ENCODE measurements at regions not wholly inside any gene's neighbourhood (a gene's known extent, or its start where the extent isn't known, plus 50 kb on each side); places are given as distances from the start of the nearest gene placed in this dataset.

GRCh38 chr3:18766974-18767373, 341.8 kb upstream of the SATB1 start:
- Histone ChIP-seq H3K4me3 (ENCODE audit: low read depth, low read length) (no peak overlapping the region), H3K27ac (ENCODE audit: low read depth, low read length) (no peak overlapping the region), H3K9me3 (ENCODE audit: control insufficient read depth, insufficient read depth, low read length) (peaks cover 10% of the 10 kb centered on the region; the same call in 1 of the 2 replicates), H3K27me3 (ENCODE audit: control insufficient read depth, insufficient read depth, low read length) (no peaks in the 10 kb centered on the region)
- no peak for TF ChIP-seq CTCF (IDR thresholded peaks at IDR 0.05; ENCODE audit: low read depth, low read length)
- DNase-seq (ENCODE audit: low read depth, low spot score): no peak
- ChIA-PET POLR2A (no interaction called here), CTCF (no interaction called here)

- DNase-seq (ENCODE audit: low read depth, low spot score): no peak
- CTCF ChIA-PET: no interaction called here
- peaks cover 10% of the 10 kb centered on the region; the same call in 1 of the 2 replicates for H3K9me3 ChIP-seq (ENCODE audit: control insufficient read depth, insufficient read depth, low read length)
- H3K27me3 ChIP-seq (ENCODE audit: control insufficient read depth, insufficient read depth, low read length): no peaks in the 10 kb centered on the region
- TF ChIP-seq CTCF (IDR thresholded peaks at IDR 0.05; ENCODE audit: low read depth, low read length): no peak
- no peak overlapping the region for H3K4me3 ChIP-seq (ENCODE audit: low read depth, low read length)
- POLR2A ChIA-PET: no interaction called here
- no peak overlapping the region for H3K27ac ChIP-seq (ENCODE audit: low read depth, low read length)
Observed at GRCh38 chr3:18765662-18766061, 340.5 kb upstream of the SATB1 start.

GRCh38 chr3:18765161-18765560, 340.0 kb upstream of the SATB1 start:
- Histone ChIP-seq H3K27ac (ENCODE audit: low read depth, low read length) (no peak overlapping the region), H3K27me3 (ENCODE audit: control insufficient read depth, insufficient read depth, low read length) (no peaks in the 10 kb centered on the region), H3K9me3 (ENCODE audit: control insufficient read depth, insufficient read depth, low read length) (peaks cover 8% of the 10 kb centered on the region; the same call in 1 of the 2 replicates), H3K4me3 (ENCODE audit: low read depth, low read length) (no peak overlapping the region)
- TF ChIP-seq CTCF (IDR thresholded peaks at IDR 0.05; ENCODE audit: low read depth, low read length): no peak
- CTCF ChIA-PET: no interaction called here
- POLR2A ChIA-PET: no interaction called here
- no peak for DNase-seq (ENCODE audit: low read depth, low spot score)

- ChIA-PET CTCF (no interaction called here), POLR2A (no interaction called here)
- no peak for TF ChIP-seq CTCF (IDR thresholded peaks at IDR 0.05; ENCODE audit: low read depth, low read length)
- no peaks in the 10 kb centered on the region for H3K27me3 ChIP-seq (ENCODE audit: control insufficient read depth, insufficient read depth, low read length)
- no peak overlapping the region for H3K27ac ChIP-seq (ENCODE audit: low read depth, low read length)
- no peak overlapping the region for H3K4me3 ChIP-seq (ENCODE audit: low read depth, low read length)
- H3K9me3 ChIP-seq (ENCODE audit: control insufficient read depth, insufficient read depth, low read length): peaks cover 3% of the 10 kb centered on the region; the same call in 1 of the 2 replicates
- DNase-seq (ENCODE audit: low read depth, low spot score): no peak
Observed at GRCh38 chr3:18761530-18761929, 336.4 kb upstream of the SATB1 start.

GRCh38 chr3:18758047-18758704, 333.0 kb upstream of the SATB1 start:
- no peak for TF ChIP-seq CTCF (IDR thresholded peaks at IDR 0.05; ENCODE audit: low read depth, low read length)
- H3K4me3 ChIP-seq (ENCODE audit: low read depth, low read length): no peak overlapping the region
- H3K27me3 ChIP-seq (ENCODE audit: control insufficient read depth, insufficient read depth, low read length): no peaks in the 10 kb centered on the region
- ChIA-PET POLR2A (no interaction called here), CTCF (no interaction called here)
- no peak for DNase-seq (ENCODE audit: low read depth, low spot score)
- H3K27ac ChIP-seq (ENCODE audit: low read depth, low read length): no peak overlapping the region
- peaks cover 3% of the 10 kb centered on the region; the same call in 1 of the 2 replicates for H3K9me3 ChIP-seq (ENCODE audit: control insufficient read depth, insufficient read depth, low read length)

Data from AG04450 (cell line).